ENCODE measurements at regions not wholly inside any gene's neighbourhood (a gene's known extent, or its start where the extent isn't known, plus 50 kb on each side); places are given as distances from the start of the nearest gene placed in this dataset.

GRCh38 chr5:6859023-6859422 is 145.8 kb downstream of the TENT4A start:
- no peak for DNase-seq (ENCODE audit: low read depth)

GRCh38 chr5:6859951-6860638 is 146.9 kb downstream of the TENT4A start:
- TF ChIP-seq CTCF (IDR thresholded peaks at IDR 0.05; ENCODE audit: insufficient read depth, low read depth, low read length, missing control alignments): no peak
- DNase-seq (ENCODE audit: low read depth): no peak
- no peak overlapping the region for H3K4me3 ChIP-seq (ENCODE audit: low read depth, low read length)

More at GRCh38 chr5:6859023-6859422, 145.8 kb downstream of the TENT4A start:
- H3K4me3 ChIP-seq (ENCODE audit: low read depth, low read length): no peak overlapping the region
- no peak for TF ChIP-seq CTCF (IDR thresholded peaks at IDR 0.05; ENCODE audit: insufficient read depth, low read depth, low read length, missing control alignments)

- TF ChIP-seq CTCF (IDR thresholded peaks at IDR 0.05; ENCODE audit: insufficient read depth, low read depth, low read length, missing control alignments): no peak
- no peak overlapping the region for H3K4me3 ChIP-seq (ENCODE audit: low read depth, low read length)
- no peak for DNase-seq (ENCODE audit: low read depth)
Observed at GRCh38 chr5:6861036-6861435, 147.8 kb downstream of the TENT4A start.

GRCh38 chr5:6861667-6862066 is 148.4 kb downstream of the TENT4A start:
- no peak overlapping the region for H3K4me3 ChIP-seq (ENCODE audit: low read depth, low read length)
- no peak for TF ChIP-seq CTCF (IDR thresholded peaks at IDR 0.05; ENCODE audit: insufficient read depth, low read depth, low read length, missing control alignments)
- DNase-seq (ENCODE audit: low read depth): no peak

- H3K4me3 ChIP-seq (ENCODE audit: low read depth, low read length): no peak overlapping the region
- no peak for TF ChIP-seq CTCF (IDR thresholded peaks at IDR 0.05; ENCODE audit: insufficient read depth, low read depth, low read length, missing control alignments)
- no peak for DNase-seq (ENCODE audit: low read depth)
Observed at GRCh38 chr5:6862306-6862705, 149.1 kb downstream of the TENT4A start.

- H3K4me3 ChIP-seq (ENCODE audit: low read depth, low read length): no peak overlapping the region
- no peak for DNase-seq (ENCODE audit: low read depth)
- no peak for TF ChIP-seq CTCF (IDR thresholded peaks at IDR 0.05; ENCODE audit: insufficient read depth, low read depth, low read length, missing control alignments)
Observed at GRCh38 chr5:6867712-6868111, 154.5 kb downstream of the TENT4A start.

- no peak overlapping the region for H3K4me3 ChIP-seq (ENCODE audit: low read depth, low read length)
- no peak for TF ChIP-seq CTCF (IDR thresholded peaks at IDR 0.05; ENCODE audit: insufficient read depth, low read depth, low read length, missing control alignments)
- DNase-seq (ENCODE audit: low read depth): no peak
Observed at GRCh38 chr5:6868171-6868570, 154.9 kb downstream of the TENT4A start.

Data from GM12865 (cell line).